Common myeloid progenitor, CD34-positive (primary cell): ENCODE measurements at regions not wholly inside any gene's neighbourhood (a gene's known extent, or its start where the extent isn't known, plus 50 kb on each side); places are given as distances from the start of the nearest gene placed in this dataset.
A peak's percentile ranks its signal among the peaks of the same experiment; 100 is the strongest.

Experiments
- CTCF ChIA-PET: fragments of 350-600 bp; sonication (Branson Sonifier 250); formaldehyde crosslinking; loops from one replicate; lab custom pipeline; 2021; ENCODE audit warnings: antibody characterized with exemption; lab: Charles Lee
- POLR2A ChIA-PET: fragments of 350-600 bp; sonication (Branson Sonifier 250); formaldehyde crosslinking; loops from one replicate; lab custom pipeline; 2021; ENCODE audit warnings: antibody characterized with exemption; lab: Charles Lee
- DNase-seq, 3 donors: peaks; one replicate each; pipeline versions ENCODE4 v3.0.0 to v3.0.0-alpha.2; 2013
- H3K27ac ChIP-seq, 2 experiments: 1 replicate in 1 of 2; 2 replicates in 1 of 2; pipeline ENCODE4 v1.7.0; 2013; ENCODE audit warnings: inconsistent platforms in 2 of 2, low read length in 2 of 2, mild to moderate bottlenecking in 2 of 2, low read depth in 1 of 2, moderate library complexity in 1 of 2; ENCODE audit not compliant: severe bottlenecking in 2 of 2, insufficient read depth in 1 of 2, poor library complexity in 1 of 2
- H3K27me3 ChIP-seq, 5 experiments: replicated peaks in 2 of 5; 1 replicate in 3 of 5; 2 replicates in 2 of 5; pipeline versions ENCODE4 v1.6.1 to v1.7.0; 2013; ENCODE audit warnings: low read length in 4 of 5, mild to moderate bottlenecking in 2 of 5, moderate library complexity in 2 of 5, inconsistent platforms in 1 of 5; ENCODE audit not compliant: insufficient read depth in 5 of 5, control insufficient read depth in 4 of 5
- H3K36me3 ChIP-seq, 4 experiments: 1 replicate in 2 of 4; 2 replicates in 2 of 4; pipeline versions ENCODE4 v1.6.1 to v1.7.0; 2013; ENCODE audit warnings: low read length in 3 of 4, control low read depth in 1 of 4, mild to moderate bottlenecking in 1 of 4; ENCODE audit not compliant: control insufficient read depth in 4 of 4, insufficient read depth in 4 of 4
- H3K4me1 ChIP-seq, 4 experiments: 1 replicate in 3 of 4; 2 replicates in 1 of 4; pipeline versions ENCODE4 v1.6.1 to v1.7.1; 2013; ENCODE audit warnings: low read length in 3 of 4, mild to moderate bottlenecking in 3 of 4, control low read depth in 1 of 4, inconsistent platforms in 1 of 4, moderate library complexity in 1 of 4; ENCODE audit not compliant: control insufficient read depth in 4 of 4, insufficient read depth in 4 of 4; ENCODE audit errors: control extremely low read depth in 1 of 4
- H3K4me3 ChIP-seq, 7 experiments: 1 replicate in 4 of 7; 2 replicates in 3 of 7; pipeline versions ENCODE4 v1.5.1 to v1.7.0; 2013; ENCODE audit warnings: mild to moderate bottlenecking in 7 of 7, low read length in 6 of 7, moderate library complexity in 6 of 7, inconsistent platforms in 2 of 7, low read depth in 2 of 7, control low read depth in 1 of 7; ENCODE audit not compliant: insufficient read depth in 4 of 7, control insufficient read depth in 1 of 7; ENCODE audit errors: extremely low read depth in 1 of 7
- H3K9me3 ChIP-seq, 5 experiments: 1 replicate in 4 of 5; 2 replicates in 1 of 5; pipeline versions ENCODE4 v1.6.1 to v1.7.1; 2013; ENCODE audit warnings: low read length in 4 of 5, mild to moderate bottlenecking in 2 of 5, inconsistent platforms in 1 of 5, low read depth in 1 of 5, moderate library complexity in 1 of 5; ENCODE audit not compliant: control insufficient read depth in 4 of 5, insufficient read depth in 2 of 5; ENCODE audit errors: control extremely low read depth in 1 of 5
- WGBS: methylation state at CpG from one replicate; pipeline ENCODE4 v1.1.5; 2013; ENCODE audit not compliant: insufficient coverage; 5-methylcytosine and 5-hydroxymethylcytosine counted together

GRCh38 chr13:74190999-74191398 lies 56.8 kb upstream of the KLF12 start:
- no peak overlapping the region for H3K27ac ChIP-seq
- ChIA-PET POLR2A (no interaction called here), CTCF (no interaction called here)
- H3K27me3 ChIP-seq, result peaks cover 0 to 3% (median 0%) of the 10 kb centered on the region in 5 experiments
- WGBS, result no CpG with 5 or more reads among the region's 1 CpG
- peak in 1 of 3 donors; percentile 6 for DNase-seq
- no peaks in the 10 kb centered on the region for H3K36me3 ChIP-seq
- H3K4me3 ChIP-seq, result no peak overlapping the region
- H3K9me3 ChIP-seq, result no peaks in the 10 kb centered on the region
- H3K4me1 ChIP-seq, result peaks cover 0 to 4% (median 0%) of the 10 kb centered on the region in 4 experiments

- Histone ChIP-seq H3K9me3 (no peaks in the 10 kb centered on the region), H3K27ac (no peak overlapping the region), H3K27me3 (no peaks in the 10 kb centered on the region), H3K4me1 (peaks cover 0 to 4% (median 0%) of the 10 kb centered on the region in 4 experiments), H3K36me3 (no peaks in the 10 kb centered on the region), H3K4me3 (no peak overlapping the region)
- CTCF ChIA-PET, result no interaction called here
- WGBS, result 100% methylated on average over 1 of the region's 2 CpGs
- DNase-seq, result no peak
- POLR2A ChIA-PET, result no interaction called here
Measured at GRCh38 chr13:74187564-74187963, 53.4 kb upstream of the KLF12 start.

GRCh38 chr13:74184283-74184682 lies 50.1 kb upstream of the KLF12 start:
- Histone ChIP-seq H3K27me3 (no peaks in the 10 kb centered on the region), H3K36me3 (no peaks in the 10 kb centered on the region), H3K9me3 (no peaks in the 10 kb centered on the region), H3K4me3 (no peak overlapping the region), H3K27ac (no peak overlapping the region), H3K4me1 (no peaks in the 10 kb centered on the region)
- DNase-seq, result no peak
- no CpG with 5 or more reads among the region's 1 CpG for WGBS
- ChIA-PET CTCF (no interaction called here), POLR2A (no interaction called here)
